Tibial nerve (tissue), 4 donors: ENCODE measurements at regions not wholly inside any gene's neighbourhood (a gene's known extent, or its start where the extent isn't known, plus 50 kb on each side); places are given as distances from the start of the nearest gene placed in this dataset.

ENCODE experiments used
- DNase-seq, 2 donors: peaks; one replicate each; pipeline ENCODE4 v3.0.0-alpha.2; 2019; ENCODE audit warnings: low spot score in 2 of 2
- H3K27ac ChIP-seq, 4 donors: fragments of 200-600 bp; sonication (generic) in 3 of 4; one replicate each; pipeline ENCODE4 v1.5.1; 2017 to 2019; ENCODE audit warnings: mild to moderate bottlenecking in 1 of 4
- H3K27me3 ChIP-seq, 2 donors: fragments of 200-600 bp; sonication (generic) in 1 of 2; one replicate each; pipeline versions ENCODE4 v1.5.1 to v1.6.0; 2017 to 2019
- H3K36me3 ChIP-seq, 3 donors: fragments of 200-600 bp; sonication (generic); one replicate each; pipeline ENCODE4 v1.5.1; 2018 to 2019
- H3K4me1 ChIP-seq, 4 donors: fragments of 200-600 bp; sonication (generic) in 3 of 4; one replicate each; pipeline ENCODE4 v1.5.1; 2017 to 2019
- H3K4me3 ChIP-seq, 4 donors: fragments of 200-600 bp; sonication (generic) in 3 of 4; one replicate each; pipeline ENCODE4 v1.5.1; 2017 to 2019; ENCODE audit warnings: mild to moderate bottlenecking in 1 of 4, moderate library complexity in 1 of 4
- H3K9me3 ChIP-seq, 4 donors: fragments of 200-600 bp; sonication (generic) in 3 of 4; one replicate each; pipeline ENCODE4 v1.5.1; 2017 to 2019
- EP300 ChIP-seq, 2 donors: sonication (generic); formaldehyde crosslinking; IDR thresholded peaks; one replicate each; pipeline ENCODE4 v1.6.1; 2017; ENCODE audit warnings: antibody characterized with exemption in 2 of 2, mild to moderate bottlenecking in 1 of 2
- POLR2A ChIP-seq, 2 donors: fragments of 450-650 bp; IDR thresholded peaks; one replicate each; pipeline ENCODE4 v1.6.1; 2017; ENCODE audit warnings: antibody characterized with exemption in 2 of 2, mild to moderate bottlenecking in 2 of 2, moderate library complexity in 2 of 2
- WGBS, 2 donors: methylation state at CpG; one replicate each; pipeline ENCODE4 v1.1.5; 2018; 5-methylcytosine and 5-hydroxymethylcytosine counted together
- TF ChIP-seq, protein P1 (sequence below), 5 experiments: fragments of 200-600 bp in 3 of 5; fragments of 450-650 bp in 2 of 5; sonication (generic) in 3 of 5; IDR thresholded peaks; one replicate each; pipeline ENCODE4 v1.5.1; 2016 to 2019; ENCODE audit warnings: antibody characterized with exemption in 5 of 5, mild to moderate bottlenecking in 3 of 5, moderate library complexity in 2 of 5

DNA sequence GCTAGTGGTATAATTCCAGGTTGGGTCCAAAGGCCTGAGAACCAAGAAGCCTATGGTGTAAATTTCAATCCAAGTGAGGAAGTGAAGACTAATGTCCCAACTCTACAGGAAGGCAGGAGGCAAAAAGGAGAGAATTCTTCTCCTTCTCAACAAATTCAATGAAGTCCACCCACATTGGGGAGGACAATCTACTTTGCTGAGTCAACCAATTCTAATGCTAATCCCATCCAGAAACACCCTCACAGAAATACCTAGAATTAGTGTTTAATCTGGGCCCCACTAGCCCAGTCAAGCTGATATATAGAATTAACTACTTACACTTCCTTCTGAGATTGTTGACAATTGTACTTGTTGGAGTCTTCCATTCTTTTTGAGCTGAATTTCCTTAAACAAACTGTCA is 413.2 kb upstream of the PHF14 start:
- Histone ChIP-seq H3K27ac (no peak overlapping the region), H3K9me3 (no peaks in the 10 kb centered on the region), H3K4me1 (no peaks in the 10 kb centered on the region), H3K36me3 (no peaks in the 10 kb centered on the region), H3K27me3 (no peaks in the 10 kb centered on the region), H3K4me3 (no peak overlapping the region)
- TF ChIP-seq, protein P1, sequence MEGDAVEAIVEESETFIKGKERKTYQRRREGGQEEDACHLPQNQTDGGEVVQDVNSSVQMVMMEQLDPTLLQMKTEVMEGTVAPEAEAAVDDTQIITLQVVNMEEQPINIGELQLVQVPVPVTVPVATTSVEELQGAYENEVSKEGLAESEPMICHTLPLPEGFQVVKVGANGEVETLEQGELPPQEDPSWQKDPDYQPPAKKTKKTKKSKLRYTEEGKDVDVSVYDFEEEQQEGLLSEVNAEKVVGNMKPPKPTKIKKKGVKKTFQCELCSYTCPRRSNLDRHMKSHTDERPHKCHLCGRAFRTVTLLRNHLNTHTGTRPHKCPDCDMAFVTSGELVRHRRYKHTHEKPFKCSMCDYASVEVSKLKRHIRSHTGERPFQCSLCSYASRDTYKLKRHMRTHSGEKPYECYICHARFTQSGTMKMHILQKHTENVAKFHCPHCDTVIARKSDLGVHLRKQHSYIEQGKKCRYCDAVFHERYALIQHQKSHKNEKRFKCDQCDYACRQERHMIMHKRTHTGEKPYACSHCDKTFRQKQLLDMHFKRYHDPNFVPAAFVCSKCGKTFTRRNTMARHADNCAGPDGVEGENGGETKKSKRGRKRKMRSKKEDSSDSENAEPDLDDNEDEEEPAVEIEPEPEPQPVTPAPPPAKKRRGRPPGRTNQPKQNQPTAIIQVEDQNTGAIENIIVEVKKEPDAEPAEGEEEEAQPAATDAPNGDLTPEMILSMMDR (IDR thresholded peaks at IDR 0.05), result no peak
- no peak for TF ChIP-seq POLR2A (IDR thresholded peaks at IDR 0.05)
- TF ChIP-seq EP300 (IDR thresholded peaks at IDR 0.05), result no peak
- no peak for DNase-seq

DNA sequence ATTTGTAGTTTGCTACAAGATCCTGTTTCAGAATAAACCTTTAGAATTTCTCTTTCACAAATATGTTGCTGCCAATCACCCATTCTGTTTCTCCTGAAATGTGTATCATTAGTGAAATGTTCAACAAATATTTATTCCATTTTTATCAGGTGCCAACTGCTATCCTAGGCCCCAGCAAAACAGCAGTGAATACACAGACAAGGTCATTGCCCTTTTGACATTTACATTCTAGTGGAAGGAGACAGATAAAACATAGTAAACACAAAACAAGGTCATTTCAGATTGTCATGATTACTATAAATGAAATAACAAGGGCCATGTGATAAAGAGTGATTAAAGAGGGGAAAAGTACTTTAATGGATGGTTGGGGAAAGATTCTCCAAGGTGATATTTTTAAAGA is 404.8 kb upstream of the PHF14 start:
- no peak overlapping the region for H3K4me3 ChIP-seq
- no peaks in the 10 kb centered on the region for H3K9me3 ChIP-seq
- H3K4me1 ChIP-seq, result no peaks in the 10 kb centered on the region
- DNase-seq, result no peak
- no peaks in the 10 kb centered on the region for H3K36me3 ChIP-seq
- H3K27me3 ChIP-seq, result no peaks in the 10 kb centered on the region
- no peak overlapping the region for H3K27ac ChIP-seq
- TF ChIP-seq EP300 (IDR thresholded peaks at IDR 0.05) (no peak), POLR2A (IDR thresholded peaks at IDR 0.05) (no peak)
- TF ChIP-seq, protein P1 (IDR thresholded peaks at IDR 0.05), result no peak

DNA sequence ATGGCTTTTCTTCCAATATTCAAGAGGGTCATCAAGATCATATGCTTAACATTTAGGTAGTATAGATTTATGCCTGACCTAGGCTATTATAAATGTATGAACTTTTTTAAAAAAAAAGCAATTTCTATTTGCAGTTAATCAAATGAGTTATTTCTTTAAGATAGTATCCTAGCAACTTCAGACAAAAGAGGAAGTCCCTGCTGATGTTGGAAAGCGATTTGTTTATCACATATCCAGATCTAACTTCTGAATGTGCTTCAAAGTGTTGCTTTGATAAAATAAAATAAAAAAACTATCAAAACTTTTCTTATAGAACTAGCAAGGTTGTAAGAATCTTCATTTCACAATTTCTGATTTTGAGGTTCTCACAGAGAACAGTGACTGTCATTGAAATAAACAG is 401.9 kb upstream of the PHF14 start:
- H3K4me1 ChIP-seq, result no peaks in the 10 kb centered on the region
- TF ChIP-seq EP300 (IDR thresholded peaks at IDR 0.05) (no peak), POLR2A (IDR thresholded peaks at IDR 0.05) (no peak)
- TF ChIP-seq, protein P1 (IDR thresholded peaks at IDR 0.05), result no peak
- no peaks in the 10 kb centered on the region for H3K36me3 ChIP-seq
- H3K27ac ChIP-seq, result no peak overlapping the region
- H3K4me3 ChIP-seq, result no peak overlapping the region
- no peak for DNase-seq
- H3K27me3 ChIP-seq, result no peaks in the 10 kb centered on the region
- no peaks in the 10 kb centered on the region for H3K9me3 ChIP-seq
- 58 to 64% methylated on average over 1 of the region's 1 CpG for WGBS, 2 donors

GRCh38 chr7:10577866-10578374 is 395.8 kb upstream of the PHF14 start:
- H3K27me3 ChIP-seq, result no peaks in the 10 kb centered on the region
- WGBS, 2 donors, result 94 to 99% methylated on average over 3 of the region's 3 CpGs
- no peaks in the 10 kb centered on the region for H3K36me3 ChIP-seq
- no peaks in the 10 kb centered on the region for H3K4me1 ChIP-seq
- no peak overlapping the region for H3K27ac ChIP-seq
- TF ChIP-seq, protein P1 (IDR thresholded peaks at IDR 0.05), result no peak
- no peak for TF ChIP-seq EP300 (IDR thresholded peaks at IDR 0.05)
- no peak for TF ChIP-seq POLR2A (IDR thresholded peaks at IDR 0.05)
- no peak for DNase-seq
- no peak overlapping the region for H3K4me3 ChIP-seq
- H3K9me3 ChIP-seq, result no peaks in the 10 kb centered on the region

DNA sequence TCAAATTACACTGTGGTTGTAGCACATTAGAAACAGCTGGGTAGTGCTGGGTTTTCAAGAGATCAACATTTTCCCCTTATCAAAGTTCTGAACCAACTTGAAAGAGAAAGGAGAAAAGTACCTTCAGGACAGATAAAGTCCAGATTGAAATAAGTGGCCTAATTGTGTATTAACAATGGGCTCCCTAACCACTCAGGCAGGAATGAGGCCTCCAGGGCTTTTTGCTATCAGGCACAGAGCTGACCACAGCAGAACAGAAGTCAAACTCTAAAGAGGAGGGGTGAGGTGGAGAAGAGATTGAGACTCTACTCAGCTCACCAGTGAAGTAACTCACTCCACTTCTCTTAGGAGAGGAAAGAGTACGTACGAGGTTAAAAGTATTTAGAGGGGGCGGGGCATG is 394.1 kb upstream of the PHF14 start:
- Histone ChIP-seq H3K4me3 (no peak overlapping the region), H3K27ac (no peak overlapping the region), H3K9me3 (no peaks in the 10 kb centered on the region), H3K4me1 (no peaks in the 10 kb centered on the region), H3K36me3 (no peaks in the 10 kb centered on the region), H3K27me3 (no peaks in the 10 kb centered on the region)
- 56 to 75% methylated on average over 3 of the region's 3 CpGs for WGBS, 2 donors
- TF ChIP-seq POLR2A (IDR thresholded peaks at IDR 0.05), result no peak
- TF ChIP-seq, protein P1 (IDR thresholded peaks at IDR 0.05), result no peak
- no peak for TF ChIP-seq EP300 (IDR thresholded peaks at IDR 0.05)
- no peak for DNase-seq
